ENCODE measurements at regions not wholly inside any gene's neighbourhood (a gene's known extent, or its start where the extent isn't known, plus 50 kb on each side); places are given as distances from the start of the nearest gene placed in this dataset.

GRCh38 chr2:48249631-48250473, 64.6 kb upstream of the FOXN2 start (continued):
- TF ChIP-seq CBX2 (IDR thresholded peaks at IDR 0.05; ENCODE audit: low read depth, low read length) = no peak
- TF ChIP-seq CBX2 (CRISPR knock-in tag; IDR thresholded peaks at IDR 0.05; ENCODE audit: low read depth) = no peak
- no peak for TF ChIP-seq HOXA9 (CRISPR knock-in tag; IDR thresholded peaks at IDR 0.05; ENCODE audit: borderline replicate concordance)
- peak; percentile 89 for TF ChIP-seq POGZ (CRISPR knock-in tag; IDR thresholded peaks at IDR 0.05)
- TF ChIP-seq ZNF468 (CRISPR knock-in tag; IDR thresholded peaks at IDR 0.05) = no peak
- peak; percentile 33; the same call in 1 of the 2 replicates for TF ChIP-seq TCF7 (IDR thresholded peaks at IDR 0.05; ENCODE audit: low read depth)
- no peak for TF ChIP-seq DNMT1 (CRISPR knock-in tag; IDR thresholded peaks at IDR 0.05)
- no peak for TF ChIP-seq TFDP1 (CRISPR knock-in tag; IDR thresholded peaks at IDR 0.05; ENCODE audit: borderline replicate concordance)
- no peak for TF ChIP-seq ZBTB1 (CRISPR knock-in tag; IDR thresholded peaks at IDR 0.05; ENCODE audit: borderline replicate concordance)
- no peak for TF ChIP-seq ZNF225 (CRISPR knock-in tag; IDR thresholded peaks at IDR 0.05)
- no peak for TF ChIP-seq ZNF354B (CRISPR knock-in tag; IDR thresholded peaks at IDR 0.05)
- TF ChIP-seq PHB2 (IDR thresholded peaks at IDR 0.05; ENCODE audit: partially characterized antibody) = no peak
- TF ChIP-seq KLF6 (CRISPR knock-in tag; IDR thresholded peaks at IDR 0.05) = peak; percentile 67; the same call in 1 of the 2 replicates
- TF ChIP-seq DDIT3 (CRISPR knock-in tag; IDR thresholded peaks at IDR 0.05) = no peak
- TF ChIP-seq MBNL3 (CRISPR knock-in tag; conservative IDR thresholded peaks at IDR 0.05) = no peak
- no peak for TF ChIP-seq ZNF383 (CRISPR knock-in tag; IDR thresholded peaks at IDR 0.05; ENCODE audit: borderline replicate concordance)
- peak; percentile 57; the same call in 1 of the 2 replicates for TF ChIP-seq KMT2A (CRISPR knock-in tag; IDR thresholded peaks at IDR 0.05)
- no peak for TF ChIP-seq HHEX (CRISPR knock-in tag; IDR thresholded peaks at IDR 0.05)
- TF ChIP-seq SKI (IDR thresholded peaks at IDR 0.05; ENCODE audit: partially characterized antibody) = peak; percentile 42
- TF ChIP-seq PCBP2 (optimal IDR thresholded peaks at IDR 0.05; ENCODE audit: low read depth, low read length, poor library complexity, severe bottlenecking) = no peak
- TF ChIP-seq GRHL1 (CRISPR knock-in tag; conservative IDR thresholded peaks at IDR 0.05) = no peak
- TF ChIP-seq CREB3 (CRISPR knock-in tag; IDR thresholded peaks at IDR 0.05) = no peak
- TF ChIP-seq ZNF292 (CRISPR knock-in tag; IDR thresholded peaks at IDR 0.05; ENCODE audit: borderline replicate concordance, low read depth) = peak; percentile 93; the same call in 1 of the 2 replicates
- TF ChIP-seq ZNF615 (CRISPR knock-in tag; IDR thresholded peaks at IDR 0.05; ENCODE audit: borderline replicate concordance) = no peak
- TF ChIP-seq ZNF839 (CRISPR knock-in tag; IDR thresholded peaks at IDR 0.05; ENCODE audit: borderline replicate concordance) = no peak
